ENCODE measurements at regions not wholly inside any gene's neighbourhood (a gene's known extent, or its start where the extent isn't known, plus 50 kb on each side); places are given as distances from the start of the nearest gene placed in this dataset.

DNA sequence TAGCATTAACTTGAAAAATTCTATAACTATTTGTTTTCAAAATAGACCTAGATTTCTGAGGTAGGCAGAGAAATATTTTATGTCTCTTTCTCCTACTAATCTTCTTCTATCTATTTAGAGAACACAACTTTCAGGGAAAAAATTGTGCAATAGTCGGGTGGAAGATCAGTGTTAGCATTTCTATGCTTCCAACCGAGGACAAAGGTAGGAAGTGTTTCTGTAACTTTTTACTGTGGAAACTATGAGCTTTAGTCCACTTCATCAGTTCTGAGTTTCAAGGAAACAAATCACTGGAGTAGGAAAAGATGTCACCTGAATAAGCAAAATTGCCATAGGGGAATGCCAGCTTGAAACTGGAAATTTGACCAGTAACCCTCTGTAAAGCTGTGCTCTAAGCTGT is 207.7 kb upstream of the CTAGE1 start:
- DNase-seq (ENCODE audit: low read depth): no peak

DNA sequence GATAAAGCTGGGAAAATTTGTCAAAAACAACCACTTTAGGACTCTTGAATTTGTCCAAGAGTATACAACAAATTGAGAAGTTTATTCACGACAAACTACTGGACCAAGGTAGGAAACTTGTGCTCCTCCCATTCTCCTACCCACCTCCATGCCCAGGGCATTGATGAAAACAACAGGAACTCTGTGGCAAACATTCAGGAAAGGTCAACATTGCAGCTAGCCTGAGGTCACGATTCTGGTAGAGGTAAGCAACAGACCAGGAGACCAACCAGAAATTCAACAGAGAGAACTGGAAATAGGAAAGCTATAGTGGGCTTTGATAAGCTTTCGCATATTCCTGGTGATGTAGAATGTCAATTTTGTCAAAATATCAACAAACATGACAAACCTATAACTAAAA is 209.1 kb upstream of the CTAGE1 start:
- no peak for DNase-seq (ENCODE audit: low read depth)

DNA sequence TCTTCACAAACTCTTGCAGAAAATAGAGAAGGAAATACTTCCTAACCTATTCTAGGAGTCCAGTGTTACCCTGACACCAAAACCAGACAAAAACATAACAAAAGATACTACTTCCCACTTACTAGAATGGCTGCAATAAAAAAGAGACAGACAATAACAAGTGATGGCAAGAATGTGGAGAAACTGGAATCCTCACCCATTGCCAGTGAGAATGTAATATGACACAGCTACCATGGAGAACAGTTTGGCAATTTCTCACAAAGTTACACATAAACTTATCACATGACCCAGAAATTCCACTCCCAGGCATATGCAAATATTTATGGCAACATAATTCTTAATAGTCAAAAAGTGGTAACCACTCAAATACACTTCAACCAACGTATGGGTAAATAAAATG is 209.8 kb upstream of the CTAGE1 start:
- DNase-seq (ENCODE audit: low read depth): no peak

DNA sequence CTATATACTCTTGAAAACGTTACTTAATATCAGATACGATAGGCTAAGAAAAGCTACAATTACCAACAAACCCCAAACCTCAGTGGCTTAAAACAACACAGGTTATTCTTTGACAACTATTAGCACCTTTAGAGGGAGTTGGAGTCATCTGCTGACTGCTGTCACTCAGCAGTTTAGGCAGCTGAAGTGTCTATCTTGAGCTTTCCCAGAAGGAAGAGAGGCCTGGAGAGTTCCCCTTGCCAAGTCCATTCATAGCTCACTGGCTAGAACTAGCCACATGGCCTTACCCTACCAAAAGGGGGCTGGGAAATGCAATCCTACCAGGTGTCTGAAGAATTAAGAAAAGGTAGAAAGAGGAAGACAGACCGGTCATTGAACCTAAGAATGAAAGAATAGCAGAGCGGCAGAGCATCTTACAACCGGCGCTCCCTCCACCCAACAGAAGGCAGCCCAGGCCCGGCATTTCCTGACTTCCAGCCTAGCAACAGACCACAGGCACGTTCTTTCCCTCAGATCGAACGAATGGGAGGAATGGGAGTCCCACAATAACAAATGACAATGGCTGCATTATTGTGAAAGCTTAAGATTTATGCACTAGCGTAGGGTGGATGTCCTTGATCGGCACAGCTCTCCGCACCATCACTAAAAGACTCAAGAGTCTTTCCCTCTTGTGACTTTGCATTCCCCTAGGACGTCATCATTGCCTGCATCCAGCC is 211.2 kb upstream of the CTAGE1 start:
- DNase-seq (ENCODE audit: low read depth): no peak

DNA sequence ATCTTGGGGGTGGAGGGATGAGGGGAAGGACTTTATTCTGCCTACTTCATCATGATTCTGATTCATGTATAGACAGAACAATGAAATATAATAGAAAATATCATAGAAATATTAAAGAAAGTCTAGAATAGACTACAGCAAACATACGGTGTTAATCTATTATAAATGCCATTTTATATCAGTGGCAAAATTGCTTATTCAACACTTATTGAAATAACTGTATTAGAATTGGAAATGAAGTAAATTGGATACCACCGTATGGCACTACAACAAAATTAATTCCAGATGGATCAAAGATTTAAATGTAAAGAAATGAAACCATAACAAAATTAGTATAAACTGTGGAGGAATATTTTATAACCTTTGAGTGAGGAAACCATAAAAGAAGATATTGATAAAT is 213.3 kb upstream of the CTAGE1 start:
- no peak for DNase-seq (ENCODE audit: low read depth)

DNA sequence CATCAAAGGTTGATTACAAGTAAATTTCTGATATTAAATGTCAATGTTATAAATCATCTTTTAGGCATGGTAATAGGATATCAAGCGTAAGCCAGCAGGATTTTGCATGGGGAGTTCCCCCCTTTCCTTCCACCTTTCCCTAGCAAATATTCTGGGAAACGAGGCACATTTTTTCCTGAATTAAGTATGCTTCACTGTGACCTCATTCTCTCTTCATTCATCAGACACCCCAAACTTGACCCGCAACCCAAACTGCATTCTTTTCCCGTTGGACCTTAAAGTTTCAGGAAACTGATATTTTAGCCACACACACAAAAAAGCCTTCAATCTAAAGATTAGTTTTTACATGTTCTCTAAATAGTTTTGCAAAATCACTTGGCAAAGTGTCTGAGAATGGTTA is 214.5 kb upstream of the CTAGE1 start:
- DNase-seq (ENCODE audit: low read depth): peak; percentile 46

DNA sequence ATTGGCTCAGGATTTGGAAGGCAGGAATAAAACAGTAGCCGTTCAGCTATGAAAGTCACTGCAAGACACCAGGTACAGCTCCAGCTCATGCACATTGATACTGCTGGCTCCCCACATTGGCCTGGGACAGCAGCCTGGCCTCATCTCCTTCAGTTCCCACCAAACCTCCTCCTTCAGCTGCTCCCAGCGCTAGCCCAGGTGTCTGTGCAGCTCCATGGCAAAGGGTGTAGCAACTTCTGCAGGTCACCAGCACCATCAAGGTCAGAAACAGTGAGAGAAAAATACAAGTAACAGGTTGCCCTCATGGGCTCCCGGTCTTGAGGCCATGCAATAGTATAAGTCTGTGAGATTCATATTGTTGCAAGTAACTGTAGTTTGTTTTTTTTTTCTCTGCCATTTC is 216.7 kb upstream of the CTAGE1 start:
- DNase-seq (ENCODE audit: low read depth): no peak

DNA sequence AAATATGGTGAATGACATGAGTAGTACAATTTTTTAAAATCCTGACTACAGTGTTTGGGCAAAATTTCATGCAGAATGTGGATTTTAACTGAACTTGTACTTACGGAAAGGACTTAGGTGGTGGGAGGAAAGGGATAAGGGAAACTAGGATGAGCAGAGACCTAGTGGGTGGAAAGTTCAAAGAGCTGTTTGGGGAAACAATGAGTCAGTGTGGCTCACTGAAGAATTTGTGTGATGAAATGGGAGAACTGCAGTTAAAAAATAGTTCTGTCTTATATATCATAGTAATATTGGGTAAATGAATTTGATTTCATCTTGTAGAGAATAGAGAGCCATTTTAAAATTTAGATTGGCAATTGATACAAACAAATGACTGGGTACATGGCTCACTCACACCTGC is 220.1 kb upstream of the CTAGE1 start:
- peak; percentile 98 for DNase-seq (ENCODE audit: low read depth)

DNA sequence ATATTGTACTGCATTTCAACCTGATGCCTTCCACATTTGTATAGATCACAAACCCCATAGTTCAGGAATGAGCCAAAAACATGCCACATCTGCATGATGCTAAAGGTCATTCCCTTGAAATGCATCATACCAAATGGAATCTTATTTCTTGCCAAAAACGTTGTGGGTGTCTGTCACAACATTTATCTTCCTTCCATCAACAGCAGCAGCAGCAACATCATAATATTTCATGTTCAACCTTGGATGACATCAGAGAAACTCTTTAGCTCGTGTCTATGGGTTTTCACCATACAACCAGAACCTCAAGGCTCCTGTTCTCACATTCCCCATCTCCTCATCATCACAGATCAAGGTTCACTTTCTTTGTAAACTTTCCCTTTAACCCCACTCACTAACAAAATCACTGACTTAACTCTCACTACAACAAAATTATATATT is 221.3 kb upstream of the CTAGE1 start:
- peak; percentile 98 for DNase-seq (ENCODE audit: low read depth)

DNA sequence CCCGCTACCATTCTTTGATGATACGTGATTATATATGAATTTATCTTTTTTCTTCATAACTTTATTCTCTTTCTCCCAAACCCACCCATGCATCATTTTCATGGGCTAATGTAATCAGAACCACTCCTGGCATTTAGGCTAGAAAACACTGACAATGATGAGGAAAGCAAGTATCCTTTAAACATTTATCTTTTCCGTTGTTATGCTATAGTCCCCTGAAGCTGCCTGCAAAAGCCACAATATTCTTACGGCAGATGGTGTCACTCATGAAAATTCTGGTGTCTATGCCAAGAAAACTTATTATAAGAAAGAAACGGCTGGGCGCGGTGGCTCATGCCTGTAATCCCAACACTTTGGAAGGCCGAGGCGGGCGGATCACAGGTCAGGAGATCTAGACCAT is 221.8 kb upstream of the CTAGE1 start:
- peak; percentile 31 for DNase-seq (ENCODE audit: low read depth)

DNA sequence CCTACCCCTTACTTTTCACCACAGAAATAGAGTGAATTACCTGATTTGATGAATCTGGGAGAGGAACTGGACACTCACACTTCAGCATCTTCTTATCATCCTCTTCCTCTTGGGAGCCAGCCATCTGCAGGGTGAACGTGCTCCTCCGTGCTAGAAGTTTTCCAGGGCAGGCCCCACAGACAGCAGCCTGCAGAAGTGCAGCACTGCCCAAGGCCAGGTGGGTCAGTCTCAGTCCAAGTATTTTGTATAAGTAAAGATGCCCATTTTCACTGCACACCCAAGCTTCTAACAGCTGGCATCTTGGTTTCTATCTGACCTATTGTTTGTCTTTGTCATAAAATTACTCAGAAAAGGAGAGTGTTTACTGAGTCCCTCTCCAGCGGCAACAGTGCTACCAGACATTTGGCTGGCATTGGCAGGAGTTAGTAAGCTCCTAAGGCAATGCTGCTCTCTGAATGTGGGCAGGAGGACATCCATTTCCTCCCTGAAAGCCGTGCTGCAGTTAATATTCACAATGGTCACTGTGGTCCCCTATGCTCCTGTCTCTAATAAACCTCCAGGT is 222.6 kb upstream of the CTAGE1 start:
- no peak for DNase-seq (ENCODE audit: low read depth)

DNA sequence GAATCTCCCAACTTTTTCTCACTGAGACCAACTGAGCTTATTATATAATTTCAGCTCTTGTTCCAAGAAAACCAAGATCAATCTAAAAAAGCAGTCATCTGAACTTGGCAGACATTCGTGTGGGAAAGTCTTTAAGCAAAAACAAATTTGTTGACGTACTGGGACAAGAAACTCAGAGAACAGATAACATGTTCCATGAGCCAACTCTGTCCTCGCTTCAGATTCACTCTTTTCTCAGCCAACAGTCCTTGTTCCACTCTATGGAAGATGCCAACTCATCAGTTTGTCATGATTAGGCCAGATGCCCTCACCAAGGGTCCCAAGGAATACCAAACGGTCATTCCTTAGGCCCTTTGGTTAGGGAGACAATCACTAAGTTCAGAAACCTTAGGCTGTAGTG is 224.2 kb upstream of the CTAGE1 start:
- no peak for DNase-seq (ENCODE audit: low read depth)

DNA sequence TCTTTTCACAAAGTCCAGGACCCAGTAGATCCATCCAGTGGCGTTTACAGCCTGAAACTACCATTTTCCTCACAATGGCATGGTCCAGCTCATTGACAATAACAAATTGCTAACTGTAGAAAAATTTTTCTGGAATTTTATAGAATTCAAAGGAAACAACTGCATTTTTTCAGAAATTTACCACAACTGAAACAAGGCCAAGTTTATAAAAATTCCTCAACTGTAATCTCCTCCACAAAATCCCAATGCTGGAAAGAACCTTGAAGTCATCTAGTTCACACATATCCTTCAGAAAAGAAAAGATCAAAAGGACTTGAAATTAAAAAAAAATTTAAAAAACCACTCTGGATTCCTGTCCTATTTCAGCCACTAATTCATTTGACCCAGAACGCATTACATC is 226.0 kb upstream of the CTAGE1 start:
- DNase-seq (ENCODE audit: low read depth): peak; percentile 41

DNA sequence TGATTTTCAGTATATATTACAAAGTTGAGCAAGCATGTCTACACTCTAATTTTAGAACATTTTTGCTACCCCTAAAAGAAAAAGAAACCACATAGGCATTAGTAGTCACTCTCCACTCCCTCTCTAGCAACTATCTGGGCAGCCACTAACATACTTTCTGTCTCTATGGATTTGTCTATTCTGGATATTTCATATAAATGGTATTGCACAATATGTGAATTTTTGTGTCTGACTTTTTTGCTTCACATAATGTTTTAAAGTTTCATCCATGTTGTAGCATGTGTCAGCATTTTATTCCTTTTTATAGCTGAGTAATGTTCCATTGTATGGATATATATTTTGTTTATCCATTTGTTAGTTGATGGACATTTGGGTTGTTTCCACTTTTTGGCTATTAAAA is 232.5 kb upstream of the CTAGE1 start:
- peak; percentile 77 for DNase-seq (ENCODE audit: low read depth)

DNA sequence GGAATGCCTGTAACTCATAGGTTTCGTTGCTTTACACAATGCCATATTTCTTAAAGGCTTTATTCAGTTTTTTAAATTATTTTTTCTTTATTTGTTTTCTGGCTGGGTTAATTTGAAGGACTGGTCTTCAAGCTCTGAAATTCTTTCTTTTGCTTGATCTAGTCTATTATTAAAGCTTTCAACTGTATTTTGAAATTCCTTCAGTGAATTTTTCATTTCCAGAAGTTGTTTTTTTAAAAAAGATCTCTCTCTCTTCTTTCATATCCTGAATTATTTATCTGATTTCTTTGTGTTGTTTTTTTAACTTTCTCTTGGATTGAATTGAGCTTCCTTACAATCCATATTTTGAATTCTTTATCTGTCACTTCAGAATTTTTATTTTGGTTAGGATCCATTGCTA is 239.9 kb upstream of the CTAGE1 start:
- DNase-seq (ENCODE audit: low read depth): no peak

DNA sequence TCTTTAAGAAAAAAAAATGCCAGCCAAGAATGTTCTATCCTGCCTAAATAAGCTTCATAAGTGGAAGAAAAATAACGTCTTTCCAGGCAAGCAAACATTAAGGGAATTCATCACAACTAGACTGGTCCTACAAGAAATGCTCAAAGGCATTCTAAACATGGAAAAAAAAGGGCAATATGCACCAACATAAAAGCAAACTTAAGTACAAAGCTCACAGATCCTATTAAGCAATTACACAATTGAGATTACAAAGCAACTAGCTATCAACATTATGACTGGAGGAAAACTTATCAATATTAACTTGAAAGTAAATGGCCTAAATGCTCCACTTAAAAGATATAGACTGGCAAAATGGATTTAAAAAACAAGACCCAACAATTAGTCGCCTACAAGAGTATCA is 240.6 kb upstream of the CTAGE1 start:
- DNase-seq (ENCODE audit: low read depth): no peak

DNA sequence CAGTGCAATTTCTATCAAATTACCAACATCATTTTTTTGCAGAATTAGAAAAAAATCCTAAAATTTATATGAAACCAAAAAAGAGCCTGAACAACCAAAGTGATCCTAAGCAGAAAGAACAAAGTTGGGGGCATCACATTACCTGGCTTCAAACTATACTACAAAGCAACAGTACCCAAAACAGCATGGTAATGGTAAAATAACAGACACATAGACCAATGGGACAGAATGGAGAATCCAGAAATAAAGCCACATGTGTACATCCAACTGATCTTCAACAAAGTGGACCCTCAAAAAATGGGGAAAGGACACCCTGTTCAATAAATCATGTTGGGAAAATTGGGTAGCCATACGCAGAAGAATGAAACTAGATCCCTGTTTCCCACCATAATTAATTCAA is 245.7 kb upstream of the CTAGE1 start:
- no peak for DNase-seq (ENCODE audit: low read depth)

DNA sequence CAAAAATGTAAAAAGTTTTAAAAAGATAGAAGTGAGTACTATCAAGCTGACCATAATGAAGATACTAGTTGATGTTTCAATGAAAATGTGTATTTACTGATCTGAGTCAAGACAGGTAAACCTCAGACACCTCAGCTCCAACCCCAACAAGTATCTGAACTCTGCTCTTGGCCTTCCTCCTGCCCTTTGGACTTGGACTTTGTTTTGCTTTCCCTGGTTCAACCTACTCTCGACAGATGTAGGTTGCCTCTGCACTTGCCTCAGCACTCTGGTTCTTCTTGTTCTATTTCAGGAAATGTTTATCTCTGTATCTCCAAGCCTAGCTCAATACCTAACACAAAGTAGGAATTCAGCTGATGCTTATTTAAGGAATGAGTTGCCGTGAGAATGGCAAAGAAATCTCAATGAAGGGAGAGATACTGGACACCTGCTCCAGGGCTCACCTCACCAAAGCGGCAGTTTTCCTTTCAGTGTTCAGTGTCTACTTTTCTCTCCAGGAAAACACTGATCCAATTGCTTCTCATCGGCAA is 248.8 kb upstream of the CTAGE1 start:
- DNase-seq (ENCODE audit: low read depth): no peak

DNA sequence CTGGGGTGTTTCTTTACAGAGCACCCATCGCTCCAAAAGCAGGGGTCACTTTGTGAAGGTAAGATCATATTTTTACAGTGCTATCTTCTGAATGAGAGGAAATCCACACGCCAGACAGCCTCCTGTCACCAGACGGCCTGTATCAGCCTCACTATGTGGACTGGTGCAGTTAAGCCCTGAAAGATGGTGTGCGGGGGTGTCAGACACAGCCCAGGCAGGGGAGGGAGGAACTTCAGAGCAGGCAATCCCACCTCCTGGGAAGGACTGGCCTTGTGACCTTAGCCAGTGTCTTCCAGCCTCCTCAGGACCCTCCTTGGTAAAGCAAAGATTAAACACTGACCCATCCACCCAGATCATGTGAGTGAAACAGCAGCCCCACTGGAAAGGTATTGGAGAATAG is 249.4 kb upstream of the CTAGE1 start:
- no peak for DNase-seq (ENCODE audit: low read depth)

DNA sequence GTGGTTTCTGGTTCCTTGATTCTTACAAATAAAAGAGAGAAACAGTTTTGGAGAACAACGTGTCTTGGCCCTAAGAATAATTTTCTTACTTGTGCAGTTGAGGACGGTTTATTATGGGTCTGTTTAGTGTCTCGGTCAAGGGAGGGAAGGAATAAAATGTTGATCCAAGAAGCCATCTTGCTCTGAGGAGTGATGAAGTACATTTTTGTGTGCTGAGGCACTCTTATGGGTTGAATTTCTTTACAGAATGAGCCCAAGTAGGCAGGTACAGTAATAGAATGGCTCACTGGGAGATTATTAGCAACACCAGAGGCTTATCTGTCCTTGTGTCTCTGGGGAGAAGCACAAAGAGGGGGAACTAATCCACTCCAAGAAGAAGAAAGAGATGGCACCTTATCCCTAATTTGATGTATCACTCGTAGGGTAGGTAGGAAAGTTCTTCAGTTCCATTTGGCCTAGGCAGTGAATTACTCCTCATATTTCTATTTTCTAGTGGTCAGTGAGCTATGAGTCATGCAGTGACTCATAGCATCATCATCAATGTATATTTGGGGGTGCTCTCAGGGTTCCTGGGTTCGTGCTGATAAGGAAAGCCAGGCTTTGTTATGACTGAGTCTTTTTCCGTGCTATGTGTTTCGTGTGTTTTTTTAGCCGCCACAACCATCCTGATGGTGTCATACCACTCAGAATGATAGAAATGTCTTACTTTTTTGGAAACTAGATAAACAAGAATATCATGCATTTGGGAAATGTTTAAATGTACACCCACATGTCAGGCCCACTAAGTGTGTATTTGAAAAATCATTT is 250.1 kb upstream of the CTAGE1 start:
- peak; percentile 99 for DNase-seq (ENCODE audit: low read depth)

DNA sequence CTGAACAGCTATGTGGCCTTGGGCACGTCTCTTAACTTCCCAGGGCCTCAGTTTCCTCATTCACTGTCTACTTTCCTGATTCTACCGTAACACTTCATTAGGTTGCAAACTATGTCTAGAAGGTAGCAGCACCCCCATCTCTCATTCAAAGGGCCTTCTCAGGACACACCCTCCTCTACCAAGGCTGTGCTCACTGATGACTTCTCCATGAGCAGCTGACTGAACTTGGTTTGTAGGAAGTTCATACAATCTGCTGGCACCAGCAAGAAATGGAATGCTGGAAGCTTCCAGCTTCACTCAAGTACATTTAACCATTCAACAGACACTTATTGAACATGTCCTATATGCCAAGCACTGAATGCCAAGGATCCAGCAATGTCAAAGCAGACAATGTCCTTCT is 250.8 kb upstream of the CTAGE1 start:
- DNase-seq (ENCODE audit: low read depth): peak; percentile 64

DNA sequence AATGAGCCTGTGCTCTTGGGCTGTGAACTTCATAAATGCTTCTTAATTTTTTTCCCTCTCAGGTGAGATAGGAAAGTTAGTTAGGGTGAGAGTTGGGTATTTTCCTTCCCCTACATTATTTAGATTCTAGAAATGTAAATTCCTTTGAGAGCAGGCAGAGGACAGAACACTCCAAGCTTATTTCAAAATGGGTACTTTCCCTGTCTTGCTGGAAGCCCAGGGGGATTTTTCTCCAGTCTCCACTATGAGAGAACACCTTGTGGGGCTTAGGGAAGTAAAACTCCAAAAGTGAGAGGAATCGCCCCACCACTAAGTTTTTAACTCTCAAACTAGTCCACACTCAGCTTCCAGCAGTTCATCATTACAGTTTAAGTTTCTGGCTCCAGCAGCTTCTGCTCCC is 253.2 kb upstream of the CTAGE1 start:
- peak; percentile 71 for DNase-seq (ENCODE audit: low read depth)

DNA sequence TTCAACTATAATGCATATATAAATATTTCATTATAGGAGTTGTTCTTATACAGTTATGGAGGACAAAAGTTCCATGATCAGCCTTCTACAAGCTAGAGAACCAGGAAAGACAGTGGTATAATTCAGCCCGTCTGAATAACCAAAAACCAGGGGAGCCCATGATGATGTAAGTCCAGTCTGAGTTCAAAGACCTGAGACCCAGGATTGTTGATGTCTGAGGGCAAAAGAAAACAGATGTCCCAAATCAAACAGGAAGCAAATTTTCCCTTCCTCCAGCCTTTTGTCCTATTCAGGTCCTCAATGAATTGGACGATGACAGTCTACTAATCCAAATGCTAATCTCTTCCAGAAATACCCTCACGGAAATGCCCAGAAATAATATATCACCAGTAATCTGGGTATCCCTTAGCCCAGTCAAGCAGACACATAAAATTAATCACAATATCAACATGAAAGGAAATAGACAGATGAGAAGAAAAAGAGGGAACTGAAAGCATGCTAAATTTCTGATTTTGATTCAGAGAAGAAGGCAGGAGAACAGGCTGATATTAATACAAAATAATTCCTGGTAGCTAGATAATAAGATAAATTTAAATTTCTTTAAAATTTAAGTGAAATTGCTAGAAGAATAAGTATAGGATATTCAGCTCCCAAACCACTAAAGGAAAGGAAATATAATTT is 255.6 kb upstream of the CTAGE1 start:
- no peak for DNase-seq (ENCODE audit: low read depth)

All from iris pigment epithelial cell (primary cell).